Hematopoietic multipotent progenitor cell treated with erythropoietin and hydrocortisone succinate and interleukin-3 and kit ligand, for 8 days (in vitro differentiated cells): ENCODE measurements at regions not wholly inside any gene's neighbourhood (a gene's known extent, or its start where the extent isn't known, plus 50 kb on each side); places are given as distances from the start of the nearest gene placed in this dataset.
"Not testable (repeated sequence)": the region's sequence is repeated elsewhere in the genome, so short reads cannot be mapped to it uniquely, and the experiment has no call there.

Experiments
- DNase-seq: peaks from one replicate; pipeline ENCODE4 v3.0.0-alpha.2; 2015

DNA sequence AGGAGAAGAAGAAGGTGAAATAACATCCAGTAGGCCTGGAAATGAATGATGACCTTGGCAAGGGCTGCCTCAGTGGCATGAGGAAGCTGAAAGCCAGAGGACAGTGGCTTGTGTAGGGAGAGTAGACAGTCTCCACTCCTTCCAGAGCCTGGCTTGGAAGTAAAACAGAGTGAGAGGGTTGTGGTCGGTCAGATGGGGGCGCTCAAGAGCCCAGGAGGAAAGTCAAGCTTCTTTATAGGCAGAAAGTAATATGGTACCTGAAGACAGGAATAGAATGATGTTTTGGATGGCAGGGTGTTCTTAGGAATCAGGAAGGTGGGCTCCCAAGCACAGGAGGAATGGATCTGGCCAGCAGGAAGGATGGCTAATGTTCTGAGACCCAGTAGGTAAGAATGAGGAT, 75.1 kb upstream of the TSC22D1 start:
- DNase-seq = no peak

DNA sequence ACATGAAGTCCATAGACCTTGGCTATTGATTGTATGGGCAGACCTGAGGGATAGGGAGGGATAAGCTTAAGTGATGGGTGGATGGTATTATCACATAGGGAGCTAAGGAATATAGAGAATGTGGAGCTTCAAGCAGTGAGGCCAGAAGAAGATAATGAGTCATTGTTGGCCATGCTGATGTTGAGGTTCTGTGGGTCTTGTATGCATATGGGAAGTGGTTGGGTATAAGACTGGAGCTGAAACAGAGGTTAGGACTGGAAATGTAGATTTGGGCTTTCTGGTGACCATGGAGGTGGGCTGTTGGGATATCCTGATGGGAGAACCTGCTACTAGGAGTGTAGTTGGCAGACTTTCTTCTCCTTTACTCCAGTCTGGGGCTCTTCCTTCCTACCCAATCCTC, 73.7 kb upstream of the TSC22D1 start:
- no peak for DNase-seq

GRCh38 chr13:44649104-44649428, 72.9 kb upstream of the TSC22D1 start:
- no peak for DNase-seq

- DNase-seq = peak; percentile 23
These were observed 72.4 kb upstream of the TSC22D1 start for GRCh38 chr13:44648392-44649103.

GRCh38 chr13:44647560-44647959, 71.4 kb upstream of the TSC22D1 start:
- not testable (repeated sequence) for DNase-seq

- DNase-seq = no peak
These were observed 69.9 kb upstream of the TSC22D1 start for GRCh38 chr13:44646044-44646443.

DNA sequence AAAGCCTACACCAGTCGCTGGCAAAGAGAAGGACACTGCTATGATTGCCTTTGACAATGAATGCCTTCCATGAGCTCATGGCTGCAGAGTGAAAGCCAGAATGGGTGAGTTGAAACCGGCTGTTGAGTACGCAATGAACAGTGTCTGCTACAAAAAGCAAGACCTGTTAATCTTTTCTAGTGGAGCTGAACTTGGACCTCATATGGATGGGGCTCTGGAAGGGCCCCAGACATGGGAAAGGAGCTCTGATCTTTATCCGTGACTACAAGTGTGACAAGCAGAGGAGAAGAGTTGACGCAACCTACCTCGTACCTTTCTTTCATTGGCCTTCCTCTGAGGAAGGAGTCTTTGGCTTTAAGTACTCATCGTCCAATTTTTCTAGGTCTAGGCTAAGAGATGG, 67.1 kb upstream of the TSC22D1 start:
- no peak for DNase-seq

DNA sequence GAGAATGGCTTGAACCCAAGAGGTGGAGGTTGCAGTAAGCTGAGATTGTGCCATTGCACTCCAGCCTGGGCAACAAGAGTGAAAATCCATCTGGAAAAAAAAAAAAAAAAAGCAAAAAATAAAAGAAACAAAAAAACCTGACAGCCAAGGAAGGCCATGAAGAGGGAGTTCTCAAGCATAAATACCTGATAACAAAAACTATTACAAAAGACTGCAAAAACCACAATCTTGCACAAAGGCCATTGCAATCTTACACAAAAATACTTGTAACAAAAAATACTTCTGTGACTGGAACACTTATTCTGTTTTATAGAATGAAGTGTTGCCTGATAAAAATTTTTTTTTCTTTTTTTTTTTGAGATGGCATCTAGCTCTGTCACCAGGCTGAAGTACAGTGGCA, 61.5 kb upstream of the TSC22D1 start:
- DNase-seq = no peak

GRCh38 chr13:44629465-44630183, 53.5 kb upstream of the TSC22D1 start:
- no peak for DNase-seq

DNA sequence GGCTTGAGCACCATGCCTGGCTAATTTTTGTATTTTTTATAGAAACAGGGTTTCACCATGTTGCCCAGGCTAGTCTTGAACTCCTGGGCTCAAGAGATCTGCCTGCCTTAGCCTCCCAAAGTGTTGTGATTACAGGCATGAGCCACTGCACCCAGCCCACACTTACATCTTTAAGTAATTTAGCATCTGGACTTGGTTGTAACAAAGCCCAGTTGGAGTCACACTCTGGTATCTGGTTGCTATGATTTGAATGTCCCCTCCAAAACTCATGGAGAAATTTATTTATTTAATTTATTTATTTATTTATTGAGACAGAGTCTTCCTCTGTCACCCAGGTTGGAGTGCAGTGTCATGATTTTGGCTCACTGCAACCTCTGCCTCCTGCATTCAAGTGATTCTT, 52.7 kb upstream of the TSC22D1 start:
- not testable (repeated sequence) for DNase-seq

GRCh38 chr13:44627441-44627840, 51.3 kb upstream of the TSC22D1 start:
- DNase-seq = no peak

DNA sequence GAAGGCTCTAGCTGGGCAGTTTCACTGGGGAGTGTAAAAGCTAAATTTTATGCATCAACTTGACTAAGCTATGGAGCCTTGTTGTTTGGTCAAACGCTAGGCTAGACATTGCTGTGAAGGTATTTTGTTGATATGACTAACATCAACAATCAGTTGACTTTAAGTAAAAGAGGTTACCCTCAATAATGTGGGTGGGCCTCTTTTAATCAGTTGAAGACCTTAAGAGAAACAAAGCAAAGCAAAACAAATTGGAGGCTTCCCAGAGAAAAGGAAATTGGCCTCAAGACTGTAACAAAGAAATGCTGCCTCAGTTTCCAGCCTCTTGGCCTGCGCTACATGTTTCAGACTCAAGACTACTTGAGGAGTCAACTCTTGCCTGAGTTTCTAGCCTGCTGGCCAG, 50.0 kb upstream of the TSC22D1 start:
- no peak for DNase-seq
